Nephron (organoid): ENCODE measurements at regions not wholly inside any gene's neighbourhood (a gene's known extent, or its start where the extent isn't known, plus 50 kb on each side); places are given as distances from the start of the nearest gene placed in this dataset.
A peak's percentile ranks its signal among the peaks of the same experiment; 100 is the strongest.

ENCODE experiments used
- H3K27ac Mint-ChIP-seq, 3 experiments: 2 replicates each; pipeline ENCODE4 v1.8.0; 2020; ENCODE audit warnings: mixed read lengths in 3 of 3, mild to moderate bottlenecking in 2 of 3, moderate library complexity in 1 of 3
- H3K27me3 Mint-ChIP-seq: 2 replicates; pipeline ENCODE4 v1.8.0; 2021; ENCODE audit warnings: low read depth, mild to moderate bottlenecking, moderate library complexity, mixed read lengths
- H3K36me3 Mint-ChIP-seq: 2 replicates; pipeline ENCODE4 v1.8.0; 2020; ENCODE audit warnings: low read depth, mixed read lengths
- H3K4me1 Mint-ChIP-seq: 2 replicates; pipeline ENCODE4 v1.8.0; 2020; ENCODE audit warnings: mixed read lengths
- H3K4me3 Mint-ChIP-seq, 3 experiments: 2 replicates each; pipeline ENCODE4 v1.8.0; 2020; ENCODE audit warnings: mild to moderate bottlenecking in 3 of 3, mixed read lengths in 3 of 3, moderate library complexity in 2 of 3
- H3K9me3 Mint-ChIP-seq: 2 replicates; pipeline ENCODE4 v1.8.0; 2020; ENCODE audit warnings: mixed read lengths
- CTCF ChIP-seq, 3 experiments: fragments of 200-600 bp; sonication (generic); IDR thresholded peaks; one replicate each; pipeline ENCODE4 v1.5.0; 2021; ENCODE audit warnings: antibody characterized with exemption in 3 of 3; ENCODE audit not compliant: unreplicated experiment in 3 of 3

GRCh38 chr3:154015307-154015706 lies 105.9 kb upstream of the ARHGEF26 start:
- H3K36me3 Mint-ChIP-seq: no peaks in the 10 kb centered on the region

GRCh38 chr3:154018100-154018696 lies 103.0 kb upstream of the ARHGEF26 start:
- Mint-ChIP-seq H3K9me3 (no peaks in the 10 kb centered on the region), H3K27me3 (no peaks in the 10 kb centered on the region), H3K4me3 (no peak overlapping the region), H3K36me3 (no peaks in the 10 kb centered on the region), H3K4me1 (peaks cover 4% of the 10 kb centered on the region), H3K27ac (no peak overlapping the region)
- peak; percentile 16 to 40 (median 32) for TF ChIP-seq CTCF (IDR thresholded peaks at IDR 0.05; ENCODE audit: unreplicated experiment in 3 of 3)

More at GRCh38 chr3:154015307-154015706, 105.9 kb upstream of the ARHGEF26 start:
- H3K9me3 Mint-ChIP-seq: no peaks in the 10 kb centered on the region
- H3K27ac Mint-ChIP-seq: no peak overlapping the region
- no peaks in the 10 kb centered on the region for H3K4me1 Mint-ChIP-seq
- TF ChIP-seq CTCF (IDR thresholded peaks at IDR 0.05; ENCODE audit: unreplicated experiment in 3 of 3): no peak
- no peak overlapping the region for H3K4me3 Mint-ChIP-seq
- H3K27me3 Mint-ChIP-seq: no peaks in the 10 kb centered on the region

- peak overlapping the region in 1 of 3 experiments; percentile 45 for H3K27ac Mint-ChIP-seq
- TF ChIP-seq CTCF (IDR thresholded peaks at IDR 0.05; ENCODE audit: unreplicated experiment in 3 of 3): no peak
- H3K4me1 Mint-ChIP-seq: peaks cover 5% of the 10 kb centered on the region
- H3K27me3 Mint-ChIP-seq: no peaks in the 10 kb centered on the region
- no peaks in the 10 kb centered on the region for H3K36me3 Mint-ChIP-seq
- no peaks in the 10 kb centered on the region for H3K9me3 Mint-ChIP-seq
- no peak overlapping the region for H3K4me3 Mint-ChIP-seq
Measured at GRCh38 chr3:154022606-154023005, 98.6 kb upstream of the ARHGEF26 start.

GRCh38 chr3:154023148-154023547 lies 98.0 kb upstream of the ARHGEF26 start:
- Mint-ChIP-seq H3K9me3 (no peaks in the 10 kb centered on the region), H3K27me3 (no peaks in the 10 kb centered on the region), H3K4me1 (peaks cover 5% of the 10 kb centered on the region), H3K27ac (peak overlapping the region in 2 of 3 experiments; percentile 5 to 82), H3K4me3 (no peak overlapping the region), H3K36me3 (no peaks in the 10 kb centered on the region)
- no peak for TF ChIP-seq CTCF (IDR thresholded peaks at IDR 0.05; ENCODE audit: unreplicated experiment in 3 of 3)

- H3K36me3 Mint-ChIP-seq: no peaks in the 10 kb centered on the region
- no peaks in the 10 kb centered on the region for H3K27me3 Mint-ChIP-seq
- H3K4me1 Mint-ChIP-seq: peaks cover 5% of the 10 kb centered on the region
- H3K9me3 Mint-ChIP-seq: no peaks in the 10 kb centered on the region
- no peak overlapping the region for H3K27ac Mint-ChIP-seq
- no peak overlapping the region for H3K4me3 Mint-ChIP-seq
- no peak for TF ChIP-seq CTCF (IDR thresholded peaks at IDR 0.05; ENCODE audit: unreplicated experiment in 3 of 3)
Measured at GRCh38 chr3:154025007-154025406, 96.2 kb upstream of the ARHGEF26 start.

GRCh38 chr3:154029926-154030325 lies 91.3 kb upstream of the ARHGEF26 start:
- no peak overlapping the region for H3K4me3 Mint-ChIP-seq
- H3K4me1 Mint-ChIP-seq: peaks cover 11% of the 10 kb centered on the region
- no peaks in the 10 kb centered on the region for H3K27me3 Mint-ChIP-seq
- no peaks in the 10 kb centered on the region for H3K36me3 Mint-ChIP-seq
- no peak for TF ChIP-seq CTCF (IDR thresholded peaks at IDR 0.05; ENCODE audit: unreplicated experiment in 3 of 3)
- H3K27ac Mint-ChIP-seq: no peak overlapping the region
- no peaks in the 10 kb centered on the region for H3K9me3 Mint-ChIP-seq
